ENCODE measurements at regions not wholly inside any gene's neighbourhood (a gene's known extent, or its start where the extent isn't known, plus 50 kb on each side); places are given as distances from the start of the nearest gene placed in this dataset.

GRCh38 chr10:47104786-47105385 is 193.7 kb downstream of the PTPN20 start:
- no peak for DNase-seq (ENCODE audit: low read depth, low spot score)

- no peak for DNase-seq (ENCODE audit: low read depth, low spot score)
Measured at GRCh38 chr10:47107007-47107747, 192.8 kb upstream of the GDF10 start.

DNA sequence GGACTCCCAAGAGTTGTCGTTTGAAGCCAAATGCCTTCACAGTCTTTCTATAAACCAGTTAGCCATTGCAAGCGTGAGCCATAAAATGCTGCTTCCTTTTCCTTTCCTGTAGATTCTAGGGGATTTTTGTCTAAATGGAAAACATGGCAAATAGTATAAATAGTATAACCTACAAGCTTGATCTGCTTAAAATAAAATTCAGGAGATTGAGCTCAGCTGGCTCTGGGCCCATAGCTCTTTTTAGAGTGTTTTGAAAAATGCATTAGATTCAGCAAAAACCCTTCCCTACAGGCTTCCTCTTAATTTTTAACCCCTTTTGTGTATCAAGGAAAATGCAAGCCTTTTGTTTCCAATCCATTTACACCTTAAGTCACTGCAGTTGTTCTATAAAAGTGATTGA is 190.1 kb upstream of the GDF10 start:
- DNase-seq (ENCODE audit: low read depth, low spot score): no peak

- DNase-seq (ENCODE audit: low read depth, low spot score): no peak
Measured at GRCh38 chr10:47111329-47111862, 188.6 kb upstream of the GDF10 start.

DNA sequence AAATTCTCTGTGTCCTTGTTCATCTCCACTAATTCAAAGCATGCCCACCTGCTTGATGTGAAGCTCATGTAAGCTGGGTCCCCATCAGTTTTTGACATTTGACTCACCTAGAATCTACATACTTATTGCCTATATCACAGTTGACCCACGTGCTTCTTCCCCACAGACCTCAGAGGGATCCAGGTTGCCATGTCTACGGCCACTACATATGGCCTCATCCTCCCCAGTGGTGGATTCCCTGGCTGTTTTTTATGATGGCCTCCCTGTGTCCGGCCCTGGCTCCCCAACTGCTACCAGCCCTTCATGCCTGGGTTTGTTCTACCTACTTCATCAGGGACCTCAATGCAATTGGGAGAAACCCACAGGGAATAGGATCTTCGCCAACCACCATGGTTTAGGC is 187.4 kb upstream of the GDF10 start:
- no peak for DNase-seq (ENCODE audit: low read depth, low spot score)

DNA sequence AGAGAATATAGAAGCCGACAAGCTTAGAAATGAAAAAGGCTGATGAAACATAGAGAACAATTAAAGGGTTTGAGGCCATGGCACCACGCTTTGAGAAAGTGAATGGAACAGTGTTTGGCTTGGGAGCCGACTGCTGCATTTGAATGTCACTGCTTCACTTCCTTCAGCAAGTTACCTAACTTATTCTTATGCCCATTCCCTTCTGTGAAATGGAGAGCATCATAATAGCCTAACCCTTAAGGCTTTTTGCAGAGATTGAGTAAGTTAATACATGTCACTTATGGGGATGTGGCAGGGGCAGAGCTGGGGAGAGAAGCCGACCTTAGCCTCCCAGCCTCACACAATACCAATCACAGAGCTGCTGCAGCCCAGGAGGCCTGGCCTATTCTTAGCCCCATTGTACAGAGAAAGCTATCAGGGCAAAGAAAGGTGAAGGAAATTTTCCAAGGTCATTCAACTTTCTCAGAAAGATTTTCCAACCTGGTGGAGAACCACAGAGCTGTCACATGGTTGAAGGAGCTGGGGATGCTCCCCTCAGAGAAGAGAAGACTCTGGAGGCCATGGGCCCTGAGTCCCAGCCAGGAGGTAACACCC is 186.0 kb upstream of the GDF10 start:
- DNase-seq (ENCODE audit: low read depth, low spot score): no peak

GRCh38 chr10:47114680-47115186 is 185.3 kb upstream of the GDF10 start:
- no peak for DNase-seq (ENCODE audit: low read depth, low spot score)

DNA sequence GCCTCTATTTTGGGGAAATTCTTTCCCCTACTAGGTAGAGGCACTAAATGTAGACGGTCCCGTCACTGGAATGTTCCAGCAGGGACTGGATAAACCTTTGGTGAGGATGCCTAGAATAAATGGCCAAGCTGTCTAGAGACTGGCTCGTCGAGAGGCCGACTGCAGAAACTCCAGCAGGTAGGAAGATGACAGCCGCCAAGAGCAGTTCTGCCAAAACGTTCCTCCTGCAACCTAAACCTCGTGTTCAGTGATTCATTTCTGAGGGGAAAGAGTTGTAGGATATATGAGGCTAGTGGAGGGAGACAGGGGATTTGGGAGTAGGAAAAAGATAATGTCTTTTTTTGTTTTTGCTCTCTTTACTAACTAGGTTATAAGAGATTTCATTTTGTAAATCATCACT is 184.7 kb upstream of the GDF10 start:
- DNase-seq (ENCODE audit: low read depth, low spot score): no peak

GRCh38 chr10:47116445-47116844 is 183.6 kb upstream of the GDF10 start:
- DNase-seq (ENCODE audit: low read depth, low spot score): peak; percentile 30

DNA sequence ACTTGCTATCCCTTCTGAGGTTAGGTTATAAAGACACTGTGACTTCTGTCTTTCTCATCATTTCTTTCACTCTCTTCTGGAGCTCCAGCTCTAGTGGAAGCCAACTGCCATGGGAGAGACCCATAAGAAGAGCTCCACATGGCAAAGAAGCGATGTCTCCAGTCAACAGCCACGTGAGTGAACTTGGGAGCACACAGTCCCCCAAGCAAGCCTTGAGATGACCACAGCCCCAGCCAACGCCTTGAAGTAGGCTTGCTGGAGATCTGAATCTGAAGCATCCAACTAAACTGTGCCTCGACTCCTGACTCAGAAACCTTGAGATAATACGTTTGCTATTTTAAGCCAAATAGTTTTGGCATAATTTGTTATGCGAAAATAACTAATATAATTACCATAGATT is 181.7 kb upstream of the GDF10 start:
- no peak for DNase-seq (ENCODE audit: low read depth, low spot score)

DNA sequence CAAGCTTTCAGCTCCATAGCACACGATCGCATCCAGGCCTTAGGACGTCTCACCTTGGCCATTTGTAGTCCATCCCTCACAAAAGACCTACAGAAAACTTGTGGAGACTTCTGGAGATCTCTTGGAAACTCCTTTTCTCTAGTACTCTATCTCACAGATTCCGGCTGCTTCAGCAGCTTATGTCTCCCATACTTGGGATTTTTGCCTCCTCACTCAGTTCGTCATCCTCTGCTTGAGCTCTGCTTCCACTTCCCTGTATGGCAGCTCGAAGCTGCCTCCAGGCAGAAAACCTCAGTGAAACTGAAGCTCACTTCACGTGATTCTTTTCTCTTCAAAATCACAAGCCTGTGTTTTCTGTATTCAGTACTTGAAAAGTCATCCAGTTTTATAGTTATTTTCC is 178.7 kb upstream of the GDF10 start:
- no peak for DNase-seq (ENCODE audit: low read depth, low spot score)

DNA sequence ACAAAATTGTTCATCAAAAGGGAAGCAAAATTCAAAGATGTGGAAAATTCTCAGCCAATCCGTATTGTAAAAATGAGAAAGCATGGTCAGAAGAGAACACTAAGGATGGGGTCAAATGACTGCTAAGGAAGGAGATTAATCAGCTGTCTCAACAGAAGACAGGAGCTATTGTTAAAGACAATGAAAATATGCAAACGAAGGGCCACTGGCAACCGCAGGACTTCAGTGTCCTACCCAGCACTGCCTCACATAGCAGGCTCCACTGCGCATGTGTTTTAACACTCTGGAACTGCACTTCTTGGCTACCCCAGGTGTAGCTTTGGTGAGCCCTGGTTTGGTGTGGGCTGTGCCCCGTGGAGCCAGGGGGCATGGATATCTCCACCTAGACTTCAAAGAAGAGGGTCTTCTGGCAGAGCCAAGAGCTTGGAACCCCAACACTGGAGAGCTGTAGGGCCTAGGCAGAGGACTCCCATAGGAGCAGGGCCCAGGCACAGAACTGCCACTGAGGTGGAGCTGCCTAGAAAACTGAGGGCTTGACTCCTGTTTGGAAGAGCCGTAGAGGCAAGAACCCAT is 176.2 kb upstream of the GDF10 start:
- no peak for DNase-seq (ENCODE audit: low read depth, low spot score)

GRCh38 chr10:47127188-47127785 is 172.7 kb upstream of the GDF10 start:
- no peak for DNase-seq (ENCODE audit: low read depth, low spot score)

- no peak for DNase-seq (ENCODE audit: low read depth, low spot score)
Measured at GRCh38 chr10:47130491-47130890, 169.5 kb upstream of the GDF10 start.

GRCh38 chr10:47133871-47134570 is 166.0 kb upstream of the GDF10 start:
- no peak for DNase-seq (ENCODE audit: low read depth, low spot score)

DNA sequence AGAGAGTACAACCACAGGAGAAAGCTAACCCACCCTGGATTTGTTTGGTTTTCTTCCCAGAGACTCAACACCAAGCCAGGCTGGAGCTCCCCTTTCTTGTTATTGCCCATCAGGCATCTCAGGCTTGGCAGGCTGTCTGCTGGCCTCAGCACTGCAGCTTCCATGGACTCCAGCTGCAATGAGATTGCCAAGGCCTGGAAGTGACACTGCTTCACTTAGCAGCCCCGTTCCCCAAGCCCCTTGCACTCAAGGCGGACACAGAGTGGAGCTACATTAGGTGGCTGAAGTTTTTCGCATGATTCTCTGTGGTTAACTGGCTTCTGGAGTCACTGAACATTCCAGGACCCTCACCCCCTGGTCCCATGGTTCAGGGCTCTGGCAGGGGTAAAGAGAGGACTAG is 163.1 kb upstream of the GDF10 start:
- no peak for DNase-seq (ENCODE audit: low read depth, low spot score)

- peak; percentile 82 for DNase-seq (ENCODE audit: low read depth, low spot score)
Measured at GRCh38 chr10:47137311-47137851, 162.6 kb upstream of the GDF10 start.

DNA sequence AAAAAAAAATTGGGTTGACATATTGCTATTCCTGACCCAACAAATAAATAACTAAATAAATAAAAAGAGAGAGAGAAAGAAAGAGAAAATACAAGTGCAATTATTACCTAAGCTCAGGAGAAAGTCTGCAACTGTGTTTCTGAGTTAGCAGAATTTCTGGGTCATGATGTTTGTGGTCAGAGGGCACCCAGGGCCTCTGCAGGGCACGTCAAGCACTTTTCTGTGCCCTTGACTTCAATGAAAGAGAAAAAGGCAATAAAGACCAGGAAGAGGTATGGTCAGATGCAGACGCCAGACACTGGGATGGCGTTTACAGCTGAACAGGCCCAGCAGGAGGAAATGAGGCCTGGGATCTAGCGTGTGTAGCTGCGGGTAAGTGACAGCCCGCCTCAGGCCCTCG is 160.9 kb upstream of the GDF10 start:
- DNase-seq (ENCODE audit: low read depth, low spot score): no peak

DNA sequence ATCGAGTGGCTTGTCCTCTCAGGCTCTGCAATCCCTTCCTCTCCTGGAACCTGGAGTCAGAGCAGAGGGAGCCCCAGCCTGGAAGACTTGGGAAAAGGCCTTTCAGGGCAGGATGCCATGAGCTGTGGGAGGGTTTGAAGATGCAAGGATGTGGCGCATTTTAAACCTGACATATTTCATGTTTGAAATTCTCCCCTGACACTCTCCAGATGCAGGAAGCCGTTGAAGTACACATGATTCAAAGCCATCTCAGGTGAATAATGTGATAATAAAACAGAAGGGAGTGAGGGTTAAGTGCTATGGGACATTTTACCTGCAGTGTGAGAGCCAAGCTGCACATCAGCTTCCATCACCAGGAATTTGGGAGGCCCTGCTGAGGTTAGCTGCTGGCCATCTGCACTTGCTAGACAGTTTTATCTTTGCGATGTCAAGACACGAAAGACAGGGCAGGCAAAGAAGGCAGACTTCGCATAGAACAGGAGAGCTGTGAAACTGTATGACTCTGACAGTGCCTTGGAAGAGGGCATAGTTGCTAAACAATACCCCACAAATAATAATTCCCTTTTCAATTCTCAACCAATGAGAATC is 159.1 kb upstream of the GDF10 start:
- DNase-seq (ENCODE audit: low read depth, low spot score): no peak

GRCh38 chr10:47141349-47141748 is 158.6 kb upstream of the GDF10 start:
- no peak for DNase-seq (ENCODE audit: low read depth, low spot score)

GRCh38 chr10:47143072-47143471 is 156.9 kb upstream of the GDF10 start:
- no peak for DNase-seq (ENCODE audit: low read depth, low spot score)
